Astrocyte (in vitro differentiated cells and primary cell): ENCODE measurements at regions not wholly inside any gene's neighbourhood (a gene's known extent, or its start where the extent isn't known, plus 50 kb on each side); places are given as distances from the start of the nearest gene placed in this dataset.

Experiments used
- CTCF ChIP-seq: IDR thresholded peaks from 2 replicates; pipeline ENCODE4 v1.5.1; 2011; ENCODE audit warnings: low read depth, mild to moderate bottlenecking, inconsistent platforms, low read length, moderate library complexity; ENCODE audit not compliant: insufficient read depth
- EZH2 ChIP-seq: IDR thresholded peaks from 2 replicates; pipeline ENCODE4 v1.6.1; 2012; ENCODE audit warnings: mild to moderate bottlenecking, low read length, inconsistent platforms; ENCODE audit not compliant: insufficient read depth

- TF ChIP-seq EZH2 (no peak), CTCF (no peak)
Measured at GRCh38 chr20:24825591-24825990, 123.5 kb upstream of the CST7 start.
